B cell (primary cell): ENCODE measurements at regions not wholly inside any gene's neighbourhood (a gene's known extent, or its start where the extent isn't known, plus 50 kb on each side); places are given as distances from the start of the nearest gene placed in this dataset.

ENCODE experiments used
- ATAC-seq: fragments of 200-7000 bp; cut with Tn5 transposase; one replicate; pipeline ENCODE4 v1.10.0; 2021; ENCODE audit warnings: low read depth, mild to moderate bottlenecking, moderate number of reproducible peaks, moderate library complexity
- CTCF ChIA-PET: fragments of 350-600 bp; sonication (Branson Sonifier 250); formaldehyde crosslinking; loops from one replicate; lab custom pipeline; 2021; ENCODE audit warnings: antibody characterized with exemption, inconsistent platforms; lab: Charles Lee
- POLR2A ChIA-PET: fragments of 350-600 bp; sonication (Branson Sonifier 250); formaldehyde crosslinking; loops from one replicate; lab custom pipeline; 2021; ENCODE audit warnings: antibody characterized with exemption; lab: Charles Lee
- DNase-seq: peaks from one replicate; pipeline ENCODE4 v3.0.0; 2013
- H2AFZ ChIP-seq: 2 replicates; pipeline ENCODE4 v1.6.1; 2012; ENCODE audit warnings: mild to moderate bottlenecking, low read depth, low read length; ENCODE audit not compliant: insufficient read depth, poor library complexity, severe bottlenecking
- H3K27ac ChIP-seq, 2 donors: 1 replicate in 1 of 2; 2 replicates in 1 of 2; pipeline ENCODE4 v1.5.1; 2012 to 2013; ENCODE audit warnings: low read length in 2 of 2, mild to moderate bottlenecking in 2 of 2, moderate library complexity in 1 of 2
- H3K27me3 ChIP-seq, 4 experiments: fragments of 200-600 bp in 1 of 4; sonication (generic) in 1 of 4; replicated peaks in 1 of 4; 1 replicate in 2 of 4; 2 replicates in 2 of 4; pipeline versions ENCODE4 v1.6.1 to v1.7.0; 2013 to 2016; ENCODE audit warnings: low read length in 3 of 4, mild to moderate bottlenecking in 2 of 4, mixed read lengths in 1 of 4, moderate library complexity in 1 of 4; ENCODE audit not compliant: insufficient read depth in 4 of 4, control insufficient read depth in 3 of 4; ENCODE audit errors: control extremely low read depth in 1 of 4
- H3K36me3 ChIP-seq, 2 experiments: replicated peaks in 1 of 2; 1 replicate in 1 of 2; 2 replicates in 1 of 2; pipeline versions ENCODE4 v1.6.1 to v1.7.1; 2013; ENCODE audit warnings: low read length in 1 of 2; ENCODE audit not compliant: insufficient read depth in 2 of 2, control insufficient read depth in 1 of 2; ENCODE audit errors: control extremely low read depth in 1 of 2, extremely low read depth in 1 of 2
- H3K4me1 ChIP-seq, 2 donors: fragments of 200-600 bp in 1 of 2; sonication (generic) in 1 of 2; 1 replicate in 1 of 2; 2 replicates in 1 of 2; pipeline versions ENCODE4 v1.5.1 to v1.6.1; 2013 to 2017; ENCODE audit warnings: low read length in 2 of 2; ENCODE audit not compliant: control insufficient read depth in 2 of 2, insufficient read depth in 2 of 2
- H3K4me2 ChIP-seq: replicated peaks from 2 replicates; pipeline ENCODE3; 2012; ENCODE audit warnings: mild to moderate bottlenecking, low read depth, low read length; ENCODE audit not compliant: poor library complexity, severe bottlenecking
- H3K4me3 ChIP-seq, 5 experiments: fragments of 200-600 bp in 1 of 5; sonication (generic) in 1 of 5; 1 replicate in 3 of 5; 2 replicates in 2 of 5; pipeline versions ENCODE4 v1.5.1 to v1.7.0; 2011 to 2016; ENCODE audit warnings: low read length in 4 of 5, mild to moderate bottlenecking in 4 of 5, low read depth in 2 of 5, control low read depth in 1 of 5, moderate library complexity in 1 of 5; ENCODE audit not compliant: insufficient read depth in 1 of 5; ENCODE audit errors: control extremely low read depth in 1 of 5, extremely low read depth in 1 of 5
- H3K79me2 ChIP-seq: fragments of 200-600 bp; sonication (generic); one replicate; pipeline ENCODE4 v1.6.0; 2016; ENCODE audit warnings: low read length; ENCODE audit not compliant: control insufficient read depth, insufficient read depth
- H3K9ac ChIP-seq: fragments of 200-600 bp; sonication (generic); 2 replicates; pipeline ENCODE4 v1.6.1; 2017; ENCODE audit warnings: mild to moderate bottlenecking, low read length, moderate library complexity
- H3K9me3 ChIP-seq, 3 donors: one replicate each; pipeline versions ENCODE4 v1.6.1 to v1.7.1; 2013; ENCODE audit warnings: low read length in 2 of 3; ENCODE audit not compliant: control insufficient read depth in 2 of 3, insufficient read depth in 1 of 3; ENCODE audit errors: control extremely low read depth in 1 of 3
- H4K20me1 ChIP-seq: 2 replicates; pipeline ENCODE4 v1.6.0; 2012; ENCODE audit warnings: mild to moderate bottlenecking, low read length; ENCODE audit not compliant: insufficient read depth, control insufficient read depth, poor library complexity, severe bottlenecking
- H3K27ac Mint-ChIP-seq: one replicate; pipeline ENCODE4 v1.8.0; 2021; ENCODE audit warnings: mixed read lengths
- H3K27me3 Mint-ChIP-seq: one replicate; pipeline ENCODE4 v1.8.0; 2021; ENCODE audit warnings: mixed read lengths
- H3K4me1 Mint-ChIP-seq: one replicate; pipeline ENCODE4 v1.8.0; 2021; ENCODE audit warnings: mixed read lengths
- H3K4me3 Mint-ChIP-seq: one replicate; pipeline ENCODE4 v1.8.0; 2021; ENCODE audit warnings: mixed read lengths
- H3K9me3 Mint-ChIP-seq: one replicate; pipeline ENCODE4 v1.8.0; 2022; ENCODE audit warnings: mixed read lengths; ENCODE audit not compliant: insufficient read depth
- EZH2 ChIP-seq: IDR thresholded peaks from 2 replicates; pipeline ENCODE4 v1.6.1; 2012; ENCODE audit warnings: borderline replicate concordance, low read depth, mild to moderate bottlenecking, moderate library complexity, low read length; ENCODE audit not compliant: insufficient read depth, poor library complexity, severe bottlenecking
- WGBS: methylation state at CpG from one replicate; pipeline ENCODE4 v1.1.5; 2013; ENCODE audit warnings: missing lambda C conversion rate; ENCODE audit not compliant: insufficient coverage; 5-methylcytosine and 5-hydroxymethylcytosine counted together
- intact Hi-C: fragments of 100-400 bp; cut with micrococcal nuclease; formaldehyde crosslinking; loops from one replicate; pipeline ENCODE4 v1.10.0; 2022
- TF ChIP-seq, protein P1 (sequence below): fragments of 200-600 bp; IDR thresholded peaks from one replicate; pipeline ENCODE4 v1.8.0; 2022; ENCODE audit warnings: antibody characterized with exemption, mild to moderate bottlenecking

DNA sequence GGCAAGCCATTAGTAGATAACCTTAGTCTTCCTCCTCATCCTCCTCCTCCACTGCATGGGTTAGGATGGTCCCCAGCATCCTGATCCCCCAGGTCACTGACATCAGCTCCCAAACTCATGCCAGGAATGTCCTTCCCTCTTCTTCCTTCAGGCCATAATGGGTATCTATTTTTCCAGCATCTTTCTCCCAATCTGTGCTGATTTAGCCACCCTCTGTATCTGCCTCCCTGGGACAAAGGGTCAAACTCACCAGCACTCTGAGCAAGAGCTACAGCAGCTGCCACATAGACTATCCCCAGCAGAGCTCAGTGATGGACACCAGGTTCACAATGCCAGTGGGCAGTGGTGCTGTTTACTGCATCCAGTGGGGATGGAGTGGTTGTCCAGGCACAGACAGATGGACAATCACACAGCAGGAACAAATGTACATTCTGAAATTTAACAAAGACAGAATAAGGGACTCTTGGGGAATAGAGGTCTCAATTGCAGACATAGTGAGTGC is 115.2 kb upstream of the TOP3B start:
- peak overlapping the region; percentile 56 for H3K9ac ChIP-seq
- Mint-ChIP-seq H3K4me3 (peak overlapping the region; percentile 86), H3K27ac (peak overlapping the region; percentile 97), H3K4me1 (peaks cover 54% of the 10 kb centered on the region), H3K9me3 (peaks cover 27% of the 10 kb centered on the region), H3K27me3 (no peaks in the 10 kb centered on the region)
- H3K4me3 ChIP-seq, result peak overlapping the region in 3 of 5 experiments; percentile 6 to 59 (median 36)
- peaks cover 6% of the 10 kb centered on the region for H3K79me2 ChIP-seq
- H3K9me3 ChIP-seq, result peaks cover 1 to 41% (median 20%) of the 10 kb centered on the region in 3 donors
- ChIA-PET CTCF (interaction anchor here (0.6 to 4.4 kb wide), 11 partner anchors 12 to 353 kb away, joined by 3 to 47 read pairs (median 4); no protein-coding TSS in a partner anchor), POLR2A (interaction anchor here (1.3 to 2.1 kb wide), 2 partner anchors 37 to 67 kb away, joined by 5 to 8 read pairs; no protein-coding TSS in a partner anchor)
- no peak for DNase-seq
- peaks cover 39 to 41% of the 10 kb centered on the region in 2 donors for H3K4me1 ChIP-seq
- H3K4me2 ChIP-seq, result peak overlapping the region; percentile 75
- H2AFZ ChIP-seq, result no peak overlapping the region
- H3K36me3 ChIP-seq, result no peaks in the 10 kb centered on the region
- intact Hi-C loops, result loop anchor here (2.0 kb wide), 1 partner anchor 37 kb away; no protein-coding TSS in a partner anchor
- no peak for ATAC-seq
- peak overlapping the region; percentile 91 to 93 for H3K27ac ChIP-seq
- TF ChIP-seq, protein P1, sequence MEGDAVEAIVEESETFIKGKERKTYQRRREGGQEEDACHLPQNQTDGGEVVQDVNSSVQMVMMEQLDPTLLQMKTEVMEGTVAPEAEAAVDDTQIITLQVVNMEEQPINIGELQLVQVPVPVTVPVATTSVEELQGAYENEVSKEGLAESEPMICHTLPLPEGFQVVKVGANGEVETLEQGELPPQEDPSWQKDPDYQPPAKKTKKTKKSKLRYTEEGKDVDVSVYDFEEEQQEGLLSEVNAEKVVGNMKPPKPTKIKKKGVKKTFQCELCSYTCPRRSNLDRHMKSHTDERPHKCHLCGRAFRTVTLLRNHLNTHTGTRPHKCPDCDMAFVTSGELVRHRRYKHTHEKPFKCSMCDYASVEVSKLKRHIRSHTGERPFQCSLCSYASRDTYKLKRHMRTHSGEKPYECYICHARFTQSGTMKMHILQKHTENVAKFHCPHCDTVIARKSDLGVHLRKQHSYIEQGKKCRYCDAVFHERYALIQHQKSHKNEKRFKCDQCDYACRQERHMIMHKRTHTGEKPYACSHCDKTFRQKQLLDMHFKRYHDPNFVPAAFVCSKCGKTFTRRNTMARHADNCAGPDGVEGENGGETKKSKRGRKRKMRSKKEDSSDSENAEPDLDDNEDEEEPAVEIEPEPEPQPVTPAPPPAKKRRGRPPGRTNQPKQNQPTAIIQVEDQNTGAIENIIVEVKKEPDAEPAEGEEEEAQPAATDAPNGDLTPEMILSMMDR, result no peak
- TF ChIP-seq EZH2, result no peak
- no peaks in the 10 kb centered on the region for H3K27me3 ChIP-seq
- no peaks in the 10 kb centered on the region for H4K20me1 ChIP-seq

DNA sequence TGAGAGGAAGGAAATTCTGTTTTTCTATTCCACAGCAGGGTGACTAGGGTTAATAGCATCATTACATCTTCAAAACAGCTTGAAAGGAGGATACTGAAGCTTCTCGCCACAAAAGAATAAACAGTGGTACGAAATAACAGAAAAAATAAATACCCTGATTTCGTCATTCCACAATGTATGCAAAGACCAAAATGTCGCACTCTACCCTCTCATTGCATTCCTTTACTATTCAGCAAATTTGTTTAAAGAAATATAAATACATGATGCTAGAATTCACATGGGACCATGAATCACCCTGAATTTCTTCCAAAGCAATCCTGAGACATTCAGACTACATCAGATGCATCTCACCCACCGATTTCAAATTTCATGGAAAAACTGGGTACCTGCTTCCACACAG is 112.3 kb upstream of the TOP3B start:
- WGBS, result no CpG with 5 or more reads among the region's 5 CpGs
- H3K4me1 Mint-ChIP-seq, result peaks cover 52% of the 10 kb centered on the region

More for the DNA sequence above, 112.3 kb upstream of the TOP3B start:
- no peak overlapping the region for H2AFZ ChIP-seq
- Mint-ChIP-seq H3K4me3 (no peak overlapping the region), H3K27me3 (no peaks in the 10 kb centered on the region), H3K27ac (no peak overlapping the region), H3K9me3 (peaks cover 27% of the 10 kb centered on the region)
- ATAC-seq (no peak), DNase-seq (no peak)
- intact Hi-C loops, result no loop called here
- H3K27me3 ChIP-seq, result no peaks in the 10 kb centered on the region
- no peaks in the 10 kb centered on the region for H3K36me3 ChIP-seq
- no peak overlapping the region for H3K4me3 ChIP-seq
- H4K20me1 ChIP-seq, result no peaks in the 10 kb centered on the region
- no peak overlapping the region for H3K4me2 ChIP-seq
- ChIA-PET POLR2A (no interaction called here), CTCF (no interaction called here)
- H3K9ac ChIP-seq, result no peak overlapping the region
- H3K4me1 ChIP-seq, result peaks cover 34 to 36% of the 10 kb centered on the region in 2 donors
- H3K79me2 ChIP-seq, result peaks cover 6% of the 10 kb centered on the region
- H3K9me3 ChIP-seq, result peaks cover 1 to 41% (median 20%) of the 10 kb centered on the region in 3 donors
- no peak for TF ChIP-seq EZH2
- TF ChIP-seq, protein P1, result no peak
- no peak overlapping the region for H3K27ac ChIP-seq
